HG02852 (cell line): ENCODE measurements at regions not wholly inside any gene's neighbourhood (a gene's known extent, or its start where the extent isn't known, plus 50 kb on each side); places are given as distances from the start of the nearest gene placed in this dataset.
"Not testable (repeated sequence)": the region's sequence is repeated elsewhere in the genome, so short reads cannot be mapped to it uniquely, and the experiment has no call there.

ENCODE experiments used
- ATAC-seq: cut with Tn5 transposase; IDR thresholded peaks from one replicate; pipeline ENCODE4 v1.9.1; 2021; ENCODE audit warnings: mild to moderate bottlenecking, moderate library complexity; ENCODE audit not compliant: unreplicated experiment

- no peak for ATAC-seq
Observed at GRCh38 chr1:217921126-217921904, 290.2 kb downstream of the SPATA17 start.

GRCh38 chr1:217924924-217925323, 293.8 kb downstream of the SPATA17 start:
- ATAC-seq: no peak

DNA sequence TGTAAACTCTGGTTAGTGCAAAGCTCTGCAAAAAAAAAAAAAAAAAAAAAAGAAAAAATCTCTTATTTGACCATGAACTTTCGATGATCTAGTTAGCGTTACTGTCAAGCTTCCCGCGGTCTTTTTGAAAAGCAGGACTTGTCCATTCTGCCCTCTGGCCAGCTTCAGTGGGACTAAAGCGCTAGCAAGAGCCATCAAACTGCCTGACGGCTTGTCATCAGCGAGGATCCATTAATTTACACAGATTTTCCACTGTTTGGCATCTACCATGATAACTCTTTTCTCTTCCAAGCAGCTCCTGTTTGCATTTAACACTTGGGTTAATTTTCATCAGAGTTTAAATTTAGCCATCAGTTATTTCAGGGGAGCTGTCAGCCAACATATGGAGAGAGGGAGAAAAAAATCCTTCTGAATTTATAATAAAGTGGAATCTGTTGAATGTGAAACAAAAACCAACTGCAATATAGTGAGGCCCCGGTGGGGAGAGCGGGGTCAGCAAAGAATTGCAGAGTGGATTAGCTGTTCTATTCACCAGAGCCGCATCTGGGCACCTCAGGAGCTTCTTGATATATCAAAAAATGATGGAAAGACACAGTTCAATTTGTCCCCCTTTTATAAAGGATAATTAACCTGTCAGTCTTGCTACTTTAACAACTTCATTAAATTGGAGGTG, 298.2 kb downstream of the SPATA17 start:
- no peak for ATAC-seq

GRCh38 chr1:217943361-217943760, 312.2 kb downstream of the SPATA17 start:
- ATAC-seq: no peak

GRCh38 chr1:217944550-217944949, 313.4 kb downstream of the SPATA17 start:
- no peak for ATAC-seq

- no peak for ATAC-seq
Observed at GRCh38 chr1:217946511-217946910, 315.4 kb downstream of the SPATA17 start.

- ATAC-seq: no peak
Observed at GRCh38 chr1:217948741-217949140, 317.6 kb downstream of the SPATA17 start.

DNA sequence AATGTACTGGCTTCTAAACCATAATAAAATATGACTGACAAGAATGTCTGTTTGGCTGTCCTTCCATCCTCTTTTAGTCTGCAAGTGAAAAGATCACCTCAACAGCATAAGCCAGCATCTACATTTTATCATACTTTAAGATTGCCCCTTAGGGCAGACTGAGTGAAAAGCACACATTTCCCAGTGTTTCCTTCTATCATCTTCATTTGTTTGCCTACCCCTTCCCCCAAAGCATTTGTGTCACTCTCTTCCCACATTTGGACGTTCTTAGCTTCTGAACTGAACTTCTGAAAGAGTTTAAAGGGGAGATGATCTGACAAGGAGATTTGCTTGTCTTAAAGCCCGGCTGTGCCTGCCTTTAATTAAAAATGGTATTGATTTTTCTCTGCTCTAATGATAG, 322.2 kb downstream of the SPATA17 start:
- no peak for ATAC-seq

- no peak for ATAC-seq
Observed at GRCh38 chr1:217953922-217954321, 322.8 kb downstream of the SPATA17 start.

DNA sequence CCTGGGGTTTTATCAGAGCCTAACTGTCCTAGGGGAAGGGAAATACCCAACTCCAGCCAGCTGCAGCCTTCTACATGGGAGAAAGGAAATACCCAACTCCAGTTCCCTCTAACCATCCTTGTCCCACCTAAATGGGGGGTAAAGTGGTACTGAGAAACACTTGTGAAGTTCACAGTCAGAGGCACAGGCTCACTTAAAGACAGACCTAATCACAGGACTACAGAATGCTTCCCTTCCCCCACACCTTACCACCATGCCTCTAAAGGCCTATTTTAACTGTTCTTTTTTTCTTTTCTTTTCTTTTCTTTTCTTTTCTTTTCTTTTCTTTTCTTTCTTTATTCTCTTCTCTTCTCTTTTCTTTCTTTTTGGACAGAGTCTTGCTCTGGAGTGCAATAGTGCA, 324.6 kb downstream of the SPATA17 start:
- no peak for ATAC-seq

- no peak for ATAC-seq
Observed at GRCh38 chr1:217965156-217965786, 319.8 kb upstream of the RRP15 start.

GRCh38 chr1:217968085-217968484, 317.0 kb upstream of the RRP15 start:
- ATAC-seq: no peak

DNA sequence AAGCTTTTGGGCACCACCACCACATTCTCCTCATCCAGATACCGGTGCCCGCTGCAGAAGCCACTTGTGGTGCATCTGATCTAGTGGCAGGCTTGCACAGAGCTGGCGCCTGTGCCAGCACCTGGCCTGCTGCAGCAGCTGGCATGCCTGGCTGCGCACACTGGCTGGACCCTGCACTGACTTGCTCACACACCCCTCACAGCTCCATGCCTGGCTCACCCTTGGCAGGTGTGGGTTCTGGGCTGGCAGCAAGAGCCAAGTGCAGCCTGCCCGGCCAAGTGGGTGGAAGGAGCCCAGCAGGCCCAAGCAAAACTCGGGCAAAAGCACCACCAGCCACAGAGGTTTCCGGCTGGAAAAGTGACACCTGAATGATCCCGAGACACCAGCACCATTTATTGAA, 315.7 kb upstream of the RRP15 start:
- no peak for ATAC-seq

DNA sequence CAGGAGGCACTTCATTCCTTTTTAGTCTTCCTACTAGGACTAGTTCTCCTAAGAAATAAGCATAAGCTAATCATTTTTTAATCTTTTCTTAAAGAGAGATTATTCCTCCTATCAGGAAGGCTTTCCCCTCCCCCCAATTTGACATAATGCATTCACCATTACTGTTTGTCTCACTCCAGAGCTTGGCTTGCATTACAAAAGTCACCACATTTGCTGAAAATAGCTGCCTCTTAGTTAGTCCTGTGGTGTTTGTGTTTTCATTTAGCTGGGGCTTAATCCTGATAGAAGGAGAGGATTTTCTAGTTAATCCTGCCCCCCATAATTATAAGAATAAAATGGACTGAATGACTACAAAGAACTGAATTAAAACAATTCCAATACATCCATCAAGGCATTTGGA, 307.1 kb upstream of the RRP15 start:
- ATAC-seq: no peak

- no peak for ATAC-seq
Observed at GRCh38 chr1:217981430-217981829, 303.7 kb upstream of the RRP15 start.

- no peak for ATAC-seq
Observed at GRCh38 chr1:217982331-217983050, 302.6 kb upstream of the RRP15 start.

GRCh38 chr1:217983051-217983375, 302.1 kb upstream of the RRP15 start:
- no peak for ATAC-seq

- no peak for ATAC-seq
Observed at GRCh38 chr1:217985641-217986040, 299.5 kb upstream of the RRP15 start.

GRCh38 chr1:217989510-217989909, 295.6 kb upstream of the RRP15 start:
- no peak for ATAC-seq

DNA sequence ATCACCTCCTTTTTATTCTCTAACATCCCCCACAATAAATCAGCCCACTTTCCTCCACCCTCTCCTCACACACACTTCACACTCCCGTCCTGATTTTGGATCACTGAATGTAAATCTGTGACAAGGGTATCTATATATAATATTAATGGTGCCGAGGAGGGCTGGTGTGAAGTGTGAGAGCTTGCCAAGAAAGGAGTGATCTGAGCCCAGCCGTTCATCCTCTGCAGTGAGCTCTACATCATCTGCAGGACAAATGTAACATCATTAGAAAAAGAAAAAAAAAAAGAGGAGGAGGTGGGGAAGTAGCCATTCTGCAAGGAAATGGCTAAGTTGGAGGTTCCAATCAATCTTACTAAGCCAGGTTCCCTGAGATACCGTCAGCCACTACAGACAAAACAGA, 291.7 kb upstream of the RRP15 start:
- no peak for ATAC-seq

GRCh38 chr1:218008296-218008695, 276.8 kb upstream of the RRP15 start:
- not testable (repeated sequence) for ATAC-seq

GRCh38 chr1:218015106-218015505, 270.0 kb upstream of the RRP15 start:
- not testable (repeated sequence) for ATAC-seq
